ENCODE measurements at regions not wholly inside any gene's neighbourhood (a gene's known extent, or its start where the extent isn't known, plus 50 kb on each side); places are given as distances from the start of the nearest gene placed in this dataset.
"Not testable (repeated sequence)": the region's sequence is repeated elsewhere in the genome, so short reads cannot be mapped to it uniquely, and the experiment has no call there.

DNA sequence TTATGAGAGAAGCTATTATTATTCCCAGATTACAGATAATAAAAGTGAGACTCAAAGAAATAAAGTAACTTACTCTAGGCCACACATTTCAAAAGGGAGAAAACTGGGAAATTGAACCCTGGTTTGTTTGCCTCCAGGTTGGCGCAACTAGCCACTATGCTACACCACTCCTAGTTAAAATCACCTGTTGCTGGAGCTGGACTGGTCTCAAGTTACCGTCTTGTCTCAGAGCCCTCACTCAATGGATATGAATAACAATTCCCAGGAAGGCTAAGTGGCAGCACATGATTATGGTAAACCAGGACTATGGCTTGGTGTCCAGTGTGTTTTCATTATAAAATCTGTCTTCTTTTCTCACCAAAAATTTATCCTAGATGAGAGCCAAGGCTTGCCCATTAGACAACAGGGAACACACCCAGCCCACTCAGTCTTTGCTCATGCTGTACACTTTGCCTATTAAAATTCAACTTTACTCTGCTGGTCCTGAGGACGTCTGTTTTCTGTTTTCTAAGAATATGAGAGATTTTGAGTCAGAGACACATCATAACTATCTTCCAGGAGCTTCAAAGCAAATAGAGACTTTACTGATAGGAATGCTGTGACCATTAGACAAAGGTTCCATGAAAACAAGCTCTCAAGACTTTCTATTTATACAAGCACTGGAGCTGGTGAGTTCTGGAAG, 58.1 kb downstream of the ADRB2 start:
- BruUV-seq (replicated peaks), result no TSS peak
- CTCF ChIA-PET, result interaction anchor here (0.5 kb wide), 1 partner anchor 1709 kb away, joined by 3 read pairs; no protein-coding TSS in a partner anchor
- DNase-seq (ENCODE audit: low spot score), result no peak

GRCh38 chr5:148887123-148887881, 60.9 kb downstream of the ADRB2 start:
- TF ChIP-seq, protein P1, sequence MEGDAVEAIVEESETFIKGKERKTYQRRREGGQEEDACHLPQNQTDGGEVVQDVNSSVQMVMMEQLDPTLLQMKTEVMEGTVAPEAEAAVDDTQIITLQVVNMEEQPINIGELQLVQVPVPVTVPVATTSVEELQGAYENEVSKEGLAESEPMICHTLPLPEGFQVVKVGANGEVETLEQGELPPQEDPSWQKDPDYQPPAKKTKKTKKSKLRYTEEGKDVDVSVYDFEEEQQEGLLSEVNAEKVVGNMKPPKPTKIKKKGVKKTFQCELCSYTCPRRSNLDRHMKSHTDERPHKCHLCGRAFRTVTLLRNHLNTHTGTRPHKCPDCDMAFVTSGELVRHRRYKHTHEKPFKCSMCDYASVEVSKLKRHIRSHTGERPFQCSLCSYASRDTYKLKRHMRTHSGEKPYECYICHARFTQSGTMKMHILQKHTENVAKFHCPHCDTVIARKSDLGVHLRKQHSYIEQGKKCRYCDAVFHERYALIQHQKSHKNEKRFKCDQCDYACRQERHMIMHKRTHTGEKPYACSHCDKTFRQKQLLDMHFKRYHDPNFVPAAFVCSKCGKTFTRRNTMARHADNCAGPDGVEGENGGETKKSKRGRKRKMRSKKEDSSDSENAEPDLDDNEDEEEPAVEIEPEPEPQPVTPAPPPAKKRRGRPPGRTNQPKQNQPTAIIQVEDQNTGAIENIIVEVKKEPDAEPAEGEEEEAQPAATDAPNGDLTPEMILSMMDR (conservative IDR thresholded peaks at IDR 0.05; ENCODE audit: low read depth, low read length), result no peak
- TF ChIP-seq EZH2 (IDR thresholded peaks at IDR 0.05; ENCODE audit: borderline replicate concordance, low read depth, low read length, poor library complexity, severe bottlenecking), result no peak
- POLR2A ChIA-PET (ENCODE audit: low non-redundant PET), result no interaction called here
- intact Hi-C loops (cut with micrococcal nuclease; ENCODE audit: unreplicated experiment), result no loop called here
- BruUV-seq (replicated peaks), result no TSS peak
- no peaks in the 10 kb centered on the region for H3K4me1 ChIP-seq (ENCODE audit: insufficient read depth, low read length, poor library complexity, severe bottlenecking)
- H3K4me3 ChIP-seq (ENCODE audit: low read depth, low read length, poor library complexity, severe bottlenecking), result no peak overlapping the region
- H3K27ac ChIP-seq (ENCODE audit: low read depth, low read length, poor library complexity, severe bottlenecking), result no peak overlapping the region
- no peak for DNase-seq (ENCODE audit: low spot score)
- CTCF ChIA-PET, result no interaction called here
- no peaks in the 10 kb centered on the region for H3K27me3 ChIP-seq (replicated peaks; ENCODE audit: insufficient read depth, low read depth, low read length, poor library complexity)
- H3K36me3 ChIP-seq (ENCODE audit: insufficient read depth, low read length, poor library complexity, severe bottlenecking), result no peaks in the 10 kb centered on the region
- no peaks in the 10 kb centered on the region for H3K9me3 ChIP-seq (ENCODE audit: low read depth, low read length, poor library complexity, severe bottlenecking)

More for the DNA sequence above, 58.1 kb downstream of the ADRB2 start:
- Histone ChIP-seq H3K27ac (ENCODE audit: low read depth, low read length, poor library complexity, severe bottlenecking) (no peak overlapping the region), H3K4me1 (ENCODE audit: insufficient read depth, low read length, poor library complexity, severe bottlenecking) (no peaks in the 10 kb centered on the region), H3K27me3 (replicated peaks; ENCODE audit: insufficient read depth, low read depth, low read length, poor library complexity) (no peaks in the 10 kb centered on the region), H3K36me3 (ENCODE audit: insufficient read depth, low read length, poor library complexity, severe bottlenecking) (no peaks in the 10 kb centered on the region), H3K9me3 (ENCODE audit: low read depth, low read length, poor library complexity, severe bottlenecking) (no peaks in the 10 kb centered on the region), H3K4me3 (ENCODE audit: low read depth, low read length, poor library complexity, severe bottlenecking) (no peak overlapping the region)
- POLR2A ChIA-PET (ENCODE audit: low non-redundant PET), result no interaction called here
- intact Hi-C loops (cut with micrococcal nuclease; ENCODE audit: unreplicated experiment), result no loop called here
- no peak for TF ChIP-seq EZH2 (IDR thresholded peaks at IDR 0.05; ENCODE audit: borderline replicate concordance, low read depth, low read length, poor library complexity, severe bottlenecking)
- TF ChIP-seq, protein P1 (conservative IDR thresholded peaks at IDR 0.05; ENCODE audit: low read depth, low read length), result no peak

DNA sequence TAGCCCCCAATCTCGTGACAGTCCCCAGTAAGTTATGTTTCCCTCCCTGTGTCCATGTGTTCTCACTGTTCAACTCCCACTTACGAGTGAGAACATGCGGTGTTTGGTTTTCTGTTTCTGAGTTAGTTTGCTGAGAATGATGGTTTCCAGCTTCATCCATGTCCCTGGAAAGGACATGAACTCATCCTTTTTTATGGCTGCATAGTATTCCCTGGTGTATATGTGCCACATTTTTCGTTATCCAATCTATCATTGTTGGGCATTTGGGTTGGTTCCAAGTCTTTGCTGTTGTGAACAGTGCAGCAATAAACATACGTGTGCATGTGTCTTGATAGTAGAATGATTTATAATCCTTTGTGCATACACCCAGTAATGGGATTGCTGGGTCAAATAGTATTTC, 63.5 kb downstream of the ADRB2 start:
- H3K36me3 ChIP-seq (ENCODE audit: insufficient read depth, low read length, poor library complexity, severe bottlenecking); POLR2A ChIA-PET (ENCODE audit: low non-redundant PET); H3K4me3 ChIP-seq (ENCODE audit: low read depth, low read length, poor library complexity, severe bottlenecking); H3K27ac ChIP-seq (ENCODE audit: low read depth, low read length, poor library complexity, severe bottlenecking); H3K4me1 ChIP-seq (ENCODE audit: insufficient read depth, low read length, poor library complexity, severe bottlenecking); H3K27me3 ChIP-seq (replicated peaks; ENCODE audit: insufficient read depth, low read depth, low read length, poor library complexity); DNase-seq (ENCODE audit: low spot score); H3K9me3 ChIP-seq (ENCODE audit: low read depth, low read length, poor library complexity, severe bottlenecking); intact Hi-C loops (cut with micrococcal nuclease; ENCODE audit: unreplicated experiment); BruUV-seq (replicated peaks); CTCF ChIA-PET: not testable (repeated sequence)

GRCh38 chr5:148895441-148895840, 69.0 kb downstream of the ADRB2 start:
- BruUV-seq (replicated peaks); H3K4me3 ChIP-seq (ENCODE audit: low read depth, low read length, poor library complexity, severe bottlenecking); intact Hi-C loops (cut with micrococcal nuclease; ENCODE audit: unreplicated experiment); POLR2A ChIA-PET (ENCODE audit: low non-redundant PET); H3K27ac ChIP-seq (ENCODE audit: low read depth, low read length, poor library complexity, severe bottlenecking); H3K36me3 ChIP-seq (ENCODE audit: insufficient read depth, low read length, poor library complexity, severe bottlenecking); DNase-seq (ENCODE audit: low spot score); H3K4me1 ChIP-seq (ENCODE audit: insufficient read depth, low read length, poor library complexity, severe bottlenecking); CTCF ChIA-PET; H3K9me3 ChIP-seq (ENCODE audit: low read depth, low read length, poor library complexity, severe bottlenecking): not testable (repeated sequence)
- H3K27me3 ChIP-seq (replicated peaks; ENCODE audit: insufficient read depth, low read depth, low read length, poor library complexity), result peaks cover 11% of the 10 kb centered on the region

All from A673 (cell line).